SK-N-DZ (cell line): ENCODE measurements at regions not wholly inside any gene's neighbourhood (a gene's known extent, or its start where the extent isn't known, plus 50 kb on each side); places are given as distances from the start of the nearest gene placed in this dataset.
"Not testable (repeated sequence)": the region's sequence is repeated elsewhere in the genome, so short reads cannot be mapped to it uniquely, and the experiment has no call there.

ENCODE experiments used
- DNase-seq: peaks from one replicate; pipeline ENCODE4 v3.0.0-alpha.2; 2015; ENCODE audit warnings: low spot score

DNA sequence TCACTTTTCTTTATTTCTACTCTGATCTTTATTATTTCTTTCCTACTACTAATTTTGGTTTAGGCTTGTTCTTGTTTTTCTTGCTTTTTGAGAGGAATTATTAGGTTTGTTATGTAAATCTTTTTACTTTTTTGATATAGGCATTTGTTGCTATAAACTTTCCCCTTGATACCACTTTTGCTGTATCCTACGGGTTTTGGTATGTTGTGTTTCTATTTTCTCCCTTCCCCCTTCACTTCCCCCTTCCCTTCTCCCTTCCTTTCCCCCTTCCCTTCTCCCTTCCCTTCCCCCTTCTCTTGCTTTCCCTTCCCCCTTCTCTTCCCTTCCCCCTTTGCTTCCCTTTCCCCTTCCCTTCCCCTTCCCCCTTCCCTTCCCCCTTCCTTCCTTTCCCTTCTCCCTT lies 529.6 kb downstream of the RAB38 start:
- DNase-seq = no peak

DNA sequence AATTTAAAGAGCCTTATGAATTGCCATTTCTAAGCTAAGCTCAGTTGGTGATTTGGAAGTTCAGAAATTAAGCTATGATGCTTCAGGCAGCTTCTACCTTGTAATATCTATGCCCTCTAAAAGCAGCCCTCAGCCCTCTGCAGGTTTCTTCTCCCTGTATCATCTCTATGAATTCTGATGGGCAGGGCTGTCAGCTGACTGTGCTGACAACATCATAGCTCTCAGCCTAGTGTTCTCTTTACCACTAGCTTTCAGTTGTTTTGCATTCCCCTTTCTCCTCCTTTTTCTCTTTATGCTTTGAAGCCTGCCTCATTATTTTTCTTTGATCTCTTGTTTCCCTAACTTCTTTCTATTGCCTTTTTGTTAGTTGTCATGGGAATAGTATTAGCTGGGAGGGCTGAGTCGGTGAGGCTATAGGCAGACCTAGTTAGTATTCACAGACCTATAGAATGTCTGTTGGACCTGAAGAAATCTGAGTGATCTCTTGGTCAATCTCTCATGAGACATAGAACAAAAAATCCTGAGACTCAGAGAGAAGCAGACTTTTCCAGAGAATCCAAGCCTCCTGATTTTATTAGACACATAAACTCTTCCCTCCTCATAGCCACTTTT lies 535.4 kb downstream of the RAB38 start:
- no peak for DNase-seq

DNA sequence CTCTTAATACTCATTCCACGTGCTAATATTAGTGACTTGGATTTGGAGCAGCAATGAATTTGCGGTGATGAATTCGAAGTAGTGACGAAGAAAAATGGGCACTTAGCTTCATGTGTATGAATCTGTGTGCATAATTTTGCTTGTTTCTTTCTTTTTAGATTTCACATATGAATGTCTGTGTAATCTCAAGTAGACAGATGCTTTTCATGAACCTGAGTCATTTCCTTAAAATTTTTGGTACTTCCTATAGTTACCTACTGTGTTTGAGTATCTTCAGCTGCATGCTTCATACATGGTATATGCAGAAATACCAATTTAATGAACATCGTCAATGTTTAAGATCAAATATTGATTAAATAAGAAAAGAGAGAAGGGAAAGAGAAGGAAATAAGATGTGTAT lies 540.2 kb downstream of the RAB38 start:
- DNase-seq = no peak

DNA sequence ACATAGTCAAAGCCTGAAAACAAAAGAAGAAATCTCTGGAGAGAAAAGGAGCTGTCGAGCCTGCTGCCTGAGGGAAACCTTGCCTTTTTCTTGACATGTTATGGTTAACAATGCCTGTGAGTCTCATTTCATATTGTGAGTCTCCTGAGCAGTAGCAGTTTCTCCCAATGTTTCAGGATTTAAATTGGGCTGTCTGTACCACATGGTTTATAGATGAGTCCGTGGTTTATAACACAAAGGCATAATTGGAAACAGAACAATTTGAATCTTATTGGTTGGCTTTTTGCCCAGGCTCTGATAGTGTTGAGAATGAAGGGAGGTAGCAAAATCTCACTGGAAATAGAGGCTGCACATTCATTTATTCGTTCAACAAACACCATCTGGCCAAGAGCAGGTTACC lies 540.9 kb downstream of the RAB38 start:
- DNase-seq = no peak

DNA sequence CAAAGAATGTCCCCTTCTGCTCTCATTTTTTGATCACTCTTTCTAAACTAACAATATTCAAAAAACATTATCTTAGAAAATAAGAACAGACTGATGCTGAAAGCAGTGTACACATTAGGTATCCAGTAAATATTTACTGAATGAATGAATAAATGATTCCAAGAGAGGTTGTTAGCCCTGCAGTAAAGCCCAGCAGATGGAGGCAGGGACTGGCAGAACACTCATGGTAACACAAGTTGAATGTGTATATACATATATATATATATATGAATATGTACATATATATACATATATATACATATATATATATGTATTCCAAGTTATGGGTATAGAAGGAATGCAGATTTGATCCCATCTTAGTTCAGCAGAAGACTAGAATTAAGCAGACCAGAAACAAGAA lies 546.3 kb downstream of the RAB38 start:
- no peak for DNase-seq

DNA sequence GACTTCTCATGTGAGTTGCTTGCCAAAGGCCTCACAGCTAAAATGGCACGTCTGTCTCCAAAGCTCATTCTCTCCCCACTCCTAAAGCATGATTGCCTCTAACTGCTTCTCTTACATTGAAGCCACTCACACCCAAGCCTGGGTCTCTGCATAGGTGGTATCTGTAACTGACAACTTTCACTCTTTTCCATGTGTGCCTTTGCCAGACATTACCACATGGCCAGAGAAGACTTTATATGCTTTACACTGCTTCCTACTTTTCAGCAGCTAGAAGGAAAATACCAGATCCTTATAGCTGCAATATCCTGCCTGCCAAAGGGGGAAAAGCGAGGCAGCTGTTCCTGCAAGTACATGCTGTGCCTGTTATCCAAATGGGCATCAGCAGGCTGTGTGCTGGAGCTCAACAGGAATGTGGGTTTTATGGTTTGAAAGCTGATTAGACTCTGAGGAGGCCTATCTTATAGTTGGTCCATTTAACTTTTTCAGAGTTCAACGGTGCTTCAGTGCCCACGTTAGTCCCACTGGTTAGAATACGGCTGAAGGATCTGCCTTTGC lies 547.1 kb downstream of the RAB38 start:
- DNase-seq = peak; percentile 25

DNA sequence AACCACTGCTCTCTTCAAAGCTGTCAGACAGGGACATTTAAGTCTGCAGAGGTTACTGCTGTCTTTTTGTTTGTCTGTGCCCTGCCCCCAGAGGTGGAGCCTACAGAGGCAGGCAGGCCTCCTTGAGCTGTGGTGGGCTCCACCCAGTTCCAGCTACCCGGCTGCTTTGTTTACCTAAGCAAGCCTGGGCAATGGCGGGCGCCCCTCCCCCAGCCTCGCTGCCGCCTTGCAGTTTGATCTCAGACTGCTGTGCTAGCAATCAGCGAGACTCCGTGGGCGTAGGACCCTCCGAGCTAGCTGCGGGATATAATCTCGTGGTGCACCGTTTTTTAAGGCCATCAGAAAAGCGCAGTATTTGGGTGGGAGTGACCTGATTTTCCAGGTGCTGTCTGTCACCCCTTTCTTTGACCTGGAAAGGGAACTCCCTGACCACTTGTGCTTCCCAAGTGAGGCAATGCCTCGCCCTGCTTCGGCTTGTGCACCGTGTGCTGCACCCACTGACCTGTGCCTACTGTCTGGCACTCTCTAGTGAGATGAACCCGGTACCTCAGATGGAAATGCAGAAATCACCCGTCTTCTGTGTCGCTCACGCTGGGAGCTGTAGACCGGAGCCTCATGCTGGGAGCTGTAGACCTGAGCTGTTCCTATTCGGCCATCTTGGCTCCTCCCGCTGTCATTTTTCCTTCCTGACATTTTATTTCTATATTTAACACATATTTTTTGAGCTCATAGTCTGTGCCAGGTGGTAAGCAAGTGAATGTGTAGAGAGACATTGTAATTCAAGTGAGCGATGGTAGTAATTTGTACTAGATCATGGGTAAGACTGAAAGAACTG lies 551.5 kb downstream of the RAB38 start:
- not testable (repeated sequence) for DNase-seq

DNA sequence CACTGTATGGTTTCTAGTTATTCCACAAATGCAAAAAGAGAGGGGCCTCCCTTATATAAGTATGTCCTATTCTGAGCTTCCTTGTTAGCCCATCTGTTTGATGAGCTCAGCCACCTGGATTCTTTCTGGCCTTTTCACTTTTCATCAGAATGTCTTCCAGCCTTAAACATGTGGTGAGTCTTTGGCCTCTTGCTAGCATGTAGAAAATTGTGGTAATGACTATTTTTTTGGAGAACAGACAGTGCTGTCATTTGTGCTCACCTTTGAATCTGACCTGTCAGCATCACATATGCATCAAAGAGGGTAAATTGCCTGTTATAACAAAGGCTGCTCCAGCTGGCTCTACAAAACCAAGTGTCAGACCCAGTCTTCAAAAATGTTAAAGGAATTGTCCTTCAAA lies 558.7 kb downstream of the RAB38 start:
- no peak for DNase-seq

DNA sequence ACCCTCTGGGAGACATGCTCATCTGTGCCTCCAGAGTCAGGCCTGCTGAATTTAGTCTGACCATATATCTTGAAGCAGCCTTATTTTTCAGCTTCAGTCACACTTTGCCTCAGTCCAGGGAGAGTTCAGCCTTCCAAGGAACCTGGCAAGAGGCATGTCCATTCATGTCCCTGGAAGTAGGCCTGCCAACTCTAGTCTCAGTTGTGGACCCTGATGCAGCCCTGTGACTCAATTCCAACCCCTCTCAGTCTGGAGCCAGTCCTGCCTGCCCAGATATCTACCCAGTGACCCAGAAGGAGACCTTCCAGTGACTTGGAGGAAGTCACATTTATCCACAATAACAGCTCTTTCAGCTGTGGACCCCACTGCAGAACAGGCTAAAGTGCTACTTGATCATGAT lies 566.6 kb downstream of the TMEM135 start:
- DNase-seq = no peak

DNA sequence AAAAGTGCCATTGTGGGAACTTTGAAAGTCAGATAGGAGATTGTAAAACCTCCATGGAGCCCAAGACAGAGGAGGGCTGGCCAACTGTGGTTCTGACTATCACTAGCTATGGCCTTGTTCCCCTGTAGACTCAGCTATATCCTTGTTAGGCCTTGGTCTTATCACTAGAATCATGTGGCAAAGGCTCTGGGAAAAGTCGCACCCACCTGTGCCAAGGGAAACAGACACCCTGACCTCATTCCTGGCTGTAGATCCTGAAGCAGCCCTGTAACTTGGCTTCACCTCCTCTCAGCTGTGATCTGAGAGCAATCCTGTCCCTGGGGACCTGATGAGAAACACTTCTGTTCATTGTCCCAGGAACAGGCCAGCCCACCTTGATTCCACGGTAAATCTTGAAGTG lies 566.2 kb downstream of the TMEM135 start:
- peak; percentile 4 for DNase-seq

DNA sequence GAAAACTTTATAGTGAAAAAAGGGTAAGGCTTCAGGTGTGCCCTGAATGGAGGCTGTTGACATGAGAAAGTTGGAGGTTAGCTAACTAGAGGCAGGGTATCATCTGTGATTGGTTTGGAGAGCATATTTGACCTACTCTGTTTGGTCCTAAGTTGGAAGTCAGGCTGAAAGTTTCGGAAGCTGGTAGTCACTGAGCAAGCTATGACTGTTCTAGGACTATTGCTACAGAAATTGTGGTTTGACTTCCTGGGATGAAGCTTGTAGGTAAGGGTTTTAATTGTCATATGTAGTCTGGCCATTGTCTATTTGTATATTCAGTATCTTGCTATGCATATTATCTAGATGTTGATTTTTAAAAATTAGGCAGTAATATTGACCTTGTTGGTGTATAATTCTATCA lies 565.0 kb downstream of the TMEM135 start:
- DNase-seq = no peak

DNA sequence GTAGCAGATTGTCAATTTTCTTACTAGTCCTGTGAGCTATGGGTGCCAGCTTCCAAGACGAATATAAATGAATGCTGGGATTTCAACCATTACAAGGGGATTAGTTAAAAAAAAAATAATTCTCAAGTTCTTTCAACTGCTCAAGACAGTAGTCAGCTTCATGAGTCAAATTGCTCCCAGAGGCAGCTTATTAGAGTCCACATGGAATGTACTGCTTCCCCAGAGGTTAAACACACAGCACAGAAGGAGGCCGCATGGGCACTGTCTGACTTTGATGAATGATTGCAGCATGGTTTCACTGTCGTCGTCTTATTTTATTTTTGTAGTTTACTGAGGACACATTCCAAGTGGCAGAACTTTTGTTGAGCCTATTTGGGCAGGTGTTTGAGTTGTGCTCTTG lies 563.2 kb downstream of the TMEM135 start:
- DNase-seq = no peak

DNA sequence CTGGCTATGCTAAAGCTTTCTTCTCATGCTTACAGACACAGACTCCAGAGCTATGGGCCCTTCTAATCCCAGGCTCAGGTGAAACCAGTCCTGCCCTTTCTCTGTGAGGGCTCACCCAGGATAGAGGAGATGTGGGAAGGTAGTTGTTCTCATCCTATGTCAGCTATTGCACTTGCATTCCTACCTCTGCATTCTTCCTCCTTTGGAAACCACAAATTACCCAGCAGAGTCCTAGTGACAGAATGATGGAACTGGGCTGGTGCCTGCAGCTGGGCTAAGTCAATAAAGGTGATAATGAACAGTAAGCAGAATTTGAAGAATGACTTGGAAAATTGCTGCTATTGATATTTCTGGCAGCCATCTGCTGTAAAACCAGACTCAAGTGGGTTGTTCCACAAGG lies 560.0 kb downstream of the TMEM135 start:
- peak; percentile 32 for DNase-seq

DNA sequence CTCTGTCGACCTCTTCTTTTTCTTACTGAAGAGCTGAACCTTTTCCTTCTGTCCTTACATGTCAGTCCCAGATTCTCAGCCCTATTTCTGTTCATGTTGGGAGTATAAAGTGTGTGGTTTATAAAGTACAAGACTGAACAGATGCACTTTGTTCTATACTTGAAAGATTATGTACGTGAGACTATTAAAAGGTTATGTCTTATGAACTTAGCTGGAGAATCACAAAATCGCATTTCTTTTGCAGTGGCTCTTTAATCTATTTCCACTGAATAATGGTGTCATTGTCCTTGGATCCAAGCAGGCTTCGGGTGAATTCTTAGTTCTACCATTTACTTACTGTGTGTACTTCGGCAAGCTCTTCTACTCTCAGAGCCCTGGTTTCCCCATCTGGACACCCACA lies 558.4 kb downstream of the TMEM135 start:
- DNase-seq = no peak

DNA sequence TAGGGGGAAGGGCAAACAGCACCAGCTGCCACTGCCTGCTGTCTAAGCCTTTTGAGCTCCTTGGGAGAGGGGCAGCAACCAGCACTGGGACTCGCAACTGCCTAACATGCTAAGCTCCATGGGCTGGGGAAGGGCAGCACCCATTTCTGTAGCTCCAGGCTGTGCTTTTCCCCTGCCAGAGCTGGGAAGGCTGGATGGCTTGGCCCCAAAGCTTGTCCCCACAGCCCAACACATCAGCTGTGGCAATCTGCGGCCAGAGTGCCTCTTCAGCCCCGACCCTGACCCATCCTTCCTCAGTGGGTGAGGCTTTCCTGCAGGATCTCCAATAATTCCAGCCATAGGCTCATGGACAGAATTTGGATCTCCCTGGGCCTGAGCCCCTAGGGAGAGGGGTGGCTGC lies 551.3 kb downstream of the TMEM135 start:
- DNase-seq = no peak

DNA sequence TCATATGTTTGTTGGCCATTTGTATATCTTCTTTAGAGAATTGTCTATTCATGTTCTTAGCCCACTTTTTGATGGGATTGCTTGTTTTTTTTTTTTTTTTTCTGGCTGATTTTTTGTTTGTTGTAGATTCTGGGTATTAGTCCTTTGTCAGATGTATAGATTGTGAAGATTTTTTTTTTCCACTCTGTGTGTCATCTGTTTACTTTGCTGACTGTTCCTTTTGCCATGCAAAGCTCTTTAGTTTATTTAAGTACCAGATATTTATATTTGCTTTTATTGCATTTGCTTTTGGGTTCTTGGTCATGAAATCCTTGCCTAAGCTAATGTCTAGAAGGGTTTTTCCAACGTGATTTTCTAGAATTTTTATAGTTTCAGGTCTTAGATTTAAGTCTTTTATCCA lies 547.9 kb downstream of the TMEM135 start:
- DNase-seq = not testable (repeated sequence)

DNA sequence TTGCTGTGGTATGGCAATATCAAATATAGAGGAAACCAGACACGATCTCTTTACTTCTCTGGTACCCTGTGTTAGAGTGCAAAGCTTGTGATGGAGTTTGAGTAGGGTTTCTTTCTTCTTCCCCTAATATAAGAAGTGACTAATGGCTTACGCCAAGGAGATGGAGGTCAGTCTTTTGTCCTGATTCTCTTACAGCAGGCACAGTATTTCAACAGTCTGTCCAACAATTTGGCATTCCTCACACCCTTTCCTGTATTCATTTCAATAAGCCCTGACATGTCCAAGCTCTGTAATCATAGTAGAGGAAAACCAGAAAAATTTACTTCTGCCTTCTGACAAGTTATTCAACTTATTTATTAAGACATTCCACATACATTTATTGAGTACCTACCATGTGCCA lies 546.2 kb downstream of the TMEM135 start:
- DNase-seq = no peak

DNA sequence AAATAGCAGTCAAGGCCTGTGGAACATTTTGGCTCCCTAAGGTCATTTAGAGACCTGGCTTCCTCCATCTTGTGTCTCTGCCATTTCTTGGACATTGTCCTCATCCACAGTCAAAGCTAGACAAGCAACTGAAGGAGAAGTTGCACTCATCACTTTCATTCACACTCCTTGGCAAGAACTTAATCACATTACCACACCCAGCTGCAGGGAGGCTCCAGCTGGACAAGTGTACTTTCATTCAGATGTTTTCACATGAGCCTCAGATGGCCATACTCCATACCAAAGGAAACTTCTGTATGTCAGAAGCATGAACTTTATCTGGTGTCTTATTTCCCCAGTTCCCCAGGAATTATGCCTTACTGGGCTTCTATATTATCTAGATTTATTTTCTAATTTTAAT lies 537.4 kb downstream of the TMEM135 start:
- peak; percentile 7 for DNase-seq

DNA sequence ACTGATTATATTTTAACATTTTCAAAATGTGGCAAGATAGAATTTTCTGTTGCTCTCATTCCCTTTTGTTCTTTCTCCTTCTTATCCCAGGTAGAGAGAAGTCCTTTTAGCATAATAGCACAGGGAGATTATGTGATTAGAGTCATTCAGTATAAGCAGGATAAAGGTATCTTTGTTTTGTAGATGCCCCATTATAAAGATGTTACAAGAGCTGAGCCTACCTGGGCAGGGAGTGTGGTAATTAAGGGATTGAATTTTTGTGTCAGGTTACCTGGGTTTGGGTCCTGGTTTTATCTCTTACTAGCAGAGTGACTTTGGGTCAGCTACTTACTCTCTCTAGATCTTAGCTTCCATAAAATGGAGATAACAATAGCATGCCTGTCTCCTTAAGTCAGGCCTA lies 536.5 kb downstream of the TMEM135 start:
- DNase-seq = no peak

DNA sequence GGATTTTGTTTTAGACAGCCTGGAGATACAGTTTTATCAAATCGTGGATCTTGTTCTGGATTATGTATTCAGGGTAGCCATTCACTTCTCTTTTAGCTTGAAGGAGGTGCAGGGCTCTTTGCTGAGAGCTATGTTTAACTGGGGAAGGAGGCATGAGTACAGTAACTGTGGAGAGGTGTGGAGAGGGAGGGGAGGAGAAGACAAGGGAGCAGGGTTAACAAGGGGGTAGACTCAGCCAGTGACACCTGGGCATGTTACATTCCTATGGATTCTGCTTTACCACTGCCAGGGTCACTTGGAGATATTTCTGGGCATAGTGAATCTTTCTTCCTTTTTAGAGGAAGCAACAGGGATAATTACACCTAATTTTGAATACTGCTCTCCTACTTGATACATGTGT lies 536.0 kb downstream of the TMEM135 start:
- DNase-seq = no peak

DNA sequence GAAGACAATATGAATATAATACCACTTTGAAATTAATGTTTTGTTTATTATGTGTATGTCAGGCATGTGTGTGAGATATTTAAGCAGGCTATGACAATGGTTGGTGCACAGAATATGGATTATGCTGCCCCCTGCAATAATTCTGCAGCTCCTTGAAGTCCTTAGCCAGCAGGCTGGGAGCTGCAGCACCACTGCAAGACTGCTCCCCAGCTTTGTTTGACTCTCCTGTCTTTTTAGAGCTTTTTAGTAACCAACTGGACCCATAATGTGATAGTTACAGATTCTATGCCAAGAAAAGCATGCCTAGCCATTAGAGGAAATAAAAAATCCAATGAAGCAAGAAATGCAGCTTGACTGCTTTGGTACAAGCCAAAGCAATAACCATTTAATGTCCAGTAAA lies 535.1 kb downstream of the TMEM135 start:
- DNase-seq = no peak

DNA sequence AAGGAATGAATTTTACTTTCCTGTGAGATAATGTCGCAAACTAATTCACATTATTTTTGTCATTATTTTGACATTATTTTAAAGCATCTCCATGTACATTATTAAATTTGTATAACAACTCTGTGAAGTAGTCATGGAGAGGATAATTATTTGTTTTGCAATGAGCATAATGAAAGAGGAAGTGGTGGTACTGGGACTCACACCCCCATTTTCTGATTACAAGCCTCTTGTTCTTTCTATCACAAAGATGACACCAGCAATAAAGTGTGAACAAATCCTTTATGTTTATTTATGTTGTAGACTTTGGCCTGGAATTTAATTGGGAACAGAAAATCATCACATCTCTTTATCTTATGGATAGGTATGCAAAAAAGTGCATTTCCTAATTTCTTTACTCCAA lies 522.6 kb downstream of the TMEM135 start:
- no peak for DNase-seq

DNA sequence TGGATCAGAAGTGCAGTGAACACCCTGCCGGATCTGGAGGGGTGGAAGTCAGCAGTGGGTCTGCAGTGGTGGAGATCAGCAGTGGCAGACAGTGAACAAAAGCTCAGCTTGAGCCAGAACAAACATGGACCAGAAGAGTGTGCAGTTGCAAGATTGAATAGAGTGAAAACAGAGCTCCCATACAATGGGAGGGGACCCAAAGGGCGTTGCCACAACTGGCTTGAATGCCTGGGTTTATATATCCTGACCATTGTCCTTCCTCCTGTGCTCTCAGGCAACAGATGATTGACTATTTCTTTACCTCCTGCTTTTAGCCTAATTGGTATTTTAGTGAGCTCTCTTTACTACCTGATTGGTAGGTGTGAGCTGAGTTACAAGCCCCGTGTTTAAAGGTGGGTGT lies 522.1 kb downstream of the TMEM135 start:
- not testable (repeated sequence) for DNase-seq
